K562 (cell line): ENCODE measurements at regions not wholly inside any gene's neighbourhood (a gene's known extent, or its start where the extent isn't known, plus 50 kb on each side); places are given as distances from the start of the nearest gene placed in this dataset.
A peak's percentile ranks its signal among the peaks of the same experiment; 100 is the strongest.

Source experiments
- CBX2 ChIP-seq: fragments of 200-600 bp; sonication (generic); IDR thresholded peaks from one replicate; pipeline ENCODE4 v1.6.1; 2012; ENCODE audit warnings: mild to moderate bottlenecking, low read length, inconsistent platforms; ENCODE audit not compliant: insufficient read depth, poor library complexity, severe bottlenecking
- CBX3 ChIP-seq, 2 experiments: IDR thresholded peaks; 1 replicate in 1 of 2; 2 replicates in 1 of 2; pipeline ENCODE4 v1.6.1; 2012; ENCODE audit warnings: inconsistent platforms in 2 of 2, low read length in 2 of 2, borderline replicate concordance in 1 of 2, control low read depth in 1 of 2
- CREBBP ChIP-seq: IDR thresholded peaks from one replicate; pipeline ENCODE4 v1.6.1; 2012; ENCODE audit warnings: low read depth, mild to moderate bottlenecking, control low read depth, inconsistent platforms, low read length
- CXXC5 ChIP-seq: fragments of 250-450 bp; sonication (Bioruptor Pico); IDR thresholded peaks from 2 replicates; pipeline ENCODE4 v1.8.0; 2022; ENCODE audit warnings: inconsistent platforms, mild to moderate bottlenecking, moderate library complexity
- MYBL2 ChIP-seq, 2 experiments: fragments of 450-650 bp in 1 of 2; sonication (generic) in 1 of 2; formaldehyde crosslinking in 1 of 2; IDR thresholded peaks; 2 replicates each; pipeline versions ENCODE4 v1.6.1 to v1.8.1; 2017 to 2022; ENCODE audit warnings: borderline replicate concordance in 1 of 2, inconsistent platforms in 1 of 2, low read depth in 1 of 2, mild to moderate bottlenecking in 1 of 2, missing genetic modification reagents in 1 of 2, moderate library complexity in 1 of 2
- NFIC ChIP-seq: fragments of 450-650 bp; IDR thresholded peaks from 2 replicates; pipeline ENCODE4 v1.6.1; 2017; ENCODE audit warnings: mild to moderate bottlenecking, inconsistent platforms
- NR4A1 ChIP-seq, 2 experiments: fragments of 250-450 bp in 1 of 2; fragments of 450-650 bp in 1 of 2; sonication (Bioruptor Pico) in 1 of 2; IDR thresholded peaks; 2 replicates each; pipeline versions ENCODE4 v1.4.0 to v1.6.1; 2016 to 2020; ENCODE audit warnings: mild to moderate bottlenecking in 2 of 2, missing compliant biosample characterization in 1 of 2, missing genetic modification characterization in 1 of 2, moderate library complexity in 1 of 2
- RBM39 ChIP-seq: fragments of 200-400 bp; formaldehyde crosslinking; optimal IDR thresholded peaks from 2 replicates; pipeline ENCODE3; 2018; ENCODE audit warnings: low read depth, low read length
- SRSF9 ChIP-seq: fragments of 200-400 bp; formaldehyde crosslinking; IDR thresholded peaks from 2 replicates; pipeline ENCODE4 v1.6.1; 2017; ENCODE audit warnings: low read depth, low read length, borderline replicate concordance
- TGIF2 ChIP-seq: sonication (generic); formaldehyde crosslinking; IDR thresholded peaks from 2 replicates; pipeline ENCODE4 v1.8.1; 2022; ENCODE audit warnings: mild to moderate bottlenecking, missing genetic modification reagents, moderate library complexity
- ZNF197 ChIP-seq: fragments of 200-800 bp; sonication (Bioruptor generic); IDR thresholded peaks from 2 replicates; pipeline ENCODE4 v1.6.1; 2016; ENCODE audit warnings: low read depth, missing genetic modification characterization, missing compliant biosample characterization
- TF ChIP-seq, protein P1 (sequence below), 2 experiments: IDR thresholded peaks in 1 of 2; conservative IDR thresholded peaks in 1 of 2; 2 replicates each; pipeline ENCODE4 v1.6.1; 2016; ENCODE audit warnings: low read depth in 2 of 2, mild to moderate bottlenecking in 1 of 2, missing compliant biosample characterization in 1 of 2, missing genetic modification characterization in 1 of 2, moderate library complexity in 1 of 2
- TF ChIP-seq, protein P2 (sequence below): fragments of 250-450 bp; sonication (Bioruptor Pico); IDR thresholded peaks from 2 replicates; pipeline ENCODE4 v1.4.0; 2020; ENCODE audit warnings: borderline replicate concordance
- TF ChIP-seq, protein P3 (sequence below): fragments of 250-450 bp; sonication (Bioruptor Pico); IDR thresholded peaks from 2 replicates; pipeline ENCODE4 v1.5.0; 2020; ENCODE audit warnings: mild to moderate bottlenecking, borderline replicate concordance
- TF ChIP-seq, protein P4 (sequence below): fragments of 450-650 bp; IDR thresholded peaks from 2 replicates; pipeline ENCODE4 v1.6.1; 2016; ENCODE audit warnings: missing biosample characterization, missing genetic modification characterization
- TF ChIP-seq, protein P5 (sequence below): fragments of 450-650 bp; IDR thresholded peaks from 2 replicates; pipeline ENCODE4 v1.6.1; 2016; ENCODE audit warnings: low read depth, mild to moderate bottlenecking, moderate library complexity
- TF ChIP-seq, protein P6 (sequence below): fragments of 450-650 bp; formaldehyde crosslinking; IDR thresholded peaks from 2 replicates; pipeline ENCODE4 v1.4.0; 2020; ENCODE audit warnings: mild to moderate bottlenecking, moderate library complexity

DNA sequence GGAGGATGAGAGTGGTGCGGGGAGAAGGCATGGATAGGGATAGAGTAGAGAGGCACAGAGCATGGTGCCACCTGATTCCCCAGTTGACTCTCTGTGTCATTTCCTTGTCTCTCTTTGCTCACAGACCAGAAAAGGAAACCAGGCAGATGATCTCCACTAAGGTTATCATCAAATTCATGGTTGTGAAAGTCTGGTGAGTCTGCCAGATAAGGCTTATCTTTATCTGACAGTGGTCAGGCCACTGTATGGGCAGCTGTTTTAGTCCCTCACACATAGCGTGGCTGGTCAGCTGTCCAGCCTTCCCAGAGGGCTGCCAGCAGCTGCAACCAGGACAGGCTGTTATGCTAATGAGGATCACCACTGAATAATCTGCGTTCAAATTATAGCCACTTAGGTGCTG lies 99.0 kb downstream of the ADRA2A start (continued):
- TF ChIP-seq, protein P1, sequence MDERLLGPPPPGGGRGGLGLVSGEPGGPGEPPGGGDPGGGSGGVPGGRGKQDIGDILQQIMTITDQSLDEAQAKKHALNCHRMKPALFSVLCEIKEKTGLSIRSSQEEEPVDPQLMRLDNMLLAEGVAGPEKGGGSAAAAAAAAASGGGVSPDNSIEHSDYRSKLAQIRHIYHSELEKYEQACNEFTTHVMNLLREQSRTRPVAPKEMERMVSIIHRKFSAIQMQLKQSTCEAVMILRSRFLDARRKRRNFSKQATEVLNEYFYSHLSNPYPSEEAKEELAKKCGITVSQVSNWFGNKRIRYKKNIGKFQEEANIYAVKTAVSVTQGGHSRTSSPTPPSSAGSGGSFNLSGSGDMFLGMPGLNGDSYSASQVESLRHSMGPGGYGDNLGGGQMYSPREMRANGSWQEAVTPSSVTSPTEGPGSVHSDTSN (CRISPR knock-in tag; IDR thresholded peaks at IDR 0.05; ENCODE audit: low read depth), result no peak
- TF ChIP-seq, protein P1 (tag; conservative IDR thresholded peaks at IDR 0.05; ENCODE audit: low read depth), result no peak
- TF ChIP-seq CREBBP, result no peak
- TF ChIP-seq MYBL2 (IDR thresholded peaks at IDR 0.05; ENCODE audit: low read depth), result no peak
- TF ChIP-seq MYBL2 (CRISPR knock-in tag; IDR thresholded peaks at IDR 0.05; ENCODE audit: borderline replicate concordance), result no peak
- TF ChIP-seq CBX3 (IDR thresholded peaks at IDR 0.05; ENCODE audit: borderline replicate concordance in 1 of 2, low read length in 2 of 2), result no peak
- TF ChIP-seq, protein P2, sequence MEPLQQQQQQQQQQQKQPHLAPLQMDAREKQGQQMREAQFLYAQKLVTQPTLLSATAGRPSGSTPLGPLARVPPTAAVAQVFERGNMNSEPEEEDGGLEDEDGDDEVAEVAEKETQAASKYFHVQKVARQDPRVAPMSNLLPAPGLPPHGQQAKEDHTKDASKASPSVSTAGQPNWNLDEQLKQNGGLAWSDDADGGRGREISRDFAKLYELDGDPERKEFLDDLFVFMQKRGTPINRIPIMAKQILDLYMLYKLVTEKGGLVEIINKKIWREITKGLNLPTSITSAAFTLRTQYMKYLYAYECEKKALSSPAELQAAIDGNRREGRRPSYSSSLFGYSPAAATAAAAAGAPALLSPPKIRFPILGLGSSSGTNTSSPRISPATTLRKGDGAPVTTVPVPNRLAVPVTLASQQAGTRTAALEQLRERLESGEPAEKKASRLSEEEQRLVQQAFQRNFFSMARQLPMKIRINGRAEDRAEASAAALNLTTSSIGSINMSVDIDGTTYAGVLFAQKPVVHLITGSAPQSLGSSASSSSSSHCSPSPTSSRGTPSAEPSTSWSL, result no peak
- TF ChIP-seq, protein P3, sequence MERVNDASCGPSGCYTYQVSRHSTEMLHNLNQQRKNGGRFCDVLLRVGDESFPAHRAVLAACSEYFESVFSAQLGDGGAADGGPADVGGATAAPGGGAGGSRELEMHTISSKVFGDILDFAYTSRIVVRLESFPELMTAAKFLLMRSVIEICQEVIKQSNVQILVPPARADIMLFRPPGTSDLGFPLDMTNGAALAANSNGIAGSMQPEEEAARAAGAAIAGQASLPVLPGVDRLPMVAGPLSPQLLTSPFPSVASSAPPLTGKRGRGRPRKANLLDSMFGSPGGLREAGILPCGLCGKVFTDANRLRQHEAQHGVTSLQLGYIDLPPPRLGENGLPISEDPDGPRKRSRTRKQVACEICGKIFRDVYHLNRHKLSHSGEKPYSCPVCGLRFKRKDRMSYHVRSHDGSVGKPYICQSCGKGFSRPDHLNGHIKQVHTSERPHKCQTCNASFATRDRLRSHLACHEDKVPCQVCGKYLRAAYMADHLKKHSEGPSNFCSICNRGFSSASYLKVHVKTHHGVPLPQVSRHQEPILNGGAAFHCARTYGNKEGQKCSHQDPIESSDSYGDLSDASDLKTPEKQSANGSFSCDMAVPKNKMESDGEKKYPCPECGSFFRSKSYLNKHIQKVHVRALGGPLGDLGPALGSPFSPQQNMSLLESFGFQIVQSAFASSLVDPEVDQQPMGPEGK (CRISPR knock-in tag), result no peak
- no peak for TF ChIP-seq RBM39
- no peak for TF ChIP-seq CBX2
- peak; percentile 80 for TF ChIP-seq NFIC
- no peak for TF ChIP-seq SRSF9
- TF ChIP-seq TGIF2 (CRISPR knock-in tag), result no peak
- TF ChIP-seq, protein P4, sequence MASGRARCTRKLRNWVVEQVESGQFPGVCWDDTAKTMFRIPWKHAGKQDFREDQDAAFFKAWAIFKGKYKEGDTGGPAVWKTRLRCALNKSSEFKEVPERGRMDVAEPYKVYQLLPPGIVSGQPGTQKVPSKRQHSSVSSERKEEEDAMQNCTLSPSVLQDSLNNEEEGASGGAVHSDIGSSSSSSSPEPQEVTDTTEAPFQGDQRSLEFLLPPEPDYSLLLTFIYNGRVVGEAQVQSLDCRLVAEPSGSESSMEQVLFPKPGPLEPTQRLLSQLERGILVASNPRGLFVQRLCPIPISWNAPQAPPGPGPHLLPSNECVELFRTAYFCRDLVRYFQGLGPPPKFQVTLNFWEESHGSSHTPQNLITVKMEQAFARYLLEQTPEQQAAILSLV (tag), result no peak
- TF ChIP-seq NR4A1 (CRISPR knock-in tag; IDR thresholded peaks at IDR 0.05), result no peak
- peak; percentile 63; the same call in 1 of the 2 replicates for TF ChIP-seq NR4A1 (tag; IDR thresholded peaks at IDR 0.05)
- TF ChIP-seq, protein P5, sequence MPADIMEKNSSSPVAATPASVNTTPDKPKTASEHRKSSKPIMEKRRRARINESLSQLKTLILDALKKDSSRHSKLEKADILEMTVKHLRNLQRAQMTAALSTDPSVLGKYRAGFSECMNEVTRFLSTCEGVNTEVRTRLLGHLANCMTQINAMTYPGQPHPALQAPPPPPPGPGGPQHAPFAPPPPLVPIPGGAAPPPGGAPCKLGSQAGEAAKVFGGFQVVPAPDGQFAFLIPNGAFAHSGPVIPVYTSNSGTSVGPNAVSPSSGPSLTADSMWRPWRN, result peak; percentile 85
- TF ChIP-seq, protein P6, sequence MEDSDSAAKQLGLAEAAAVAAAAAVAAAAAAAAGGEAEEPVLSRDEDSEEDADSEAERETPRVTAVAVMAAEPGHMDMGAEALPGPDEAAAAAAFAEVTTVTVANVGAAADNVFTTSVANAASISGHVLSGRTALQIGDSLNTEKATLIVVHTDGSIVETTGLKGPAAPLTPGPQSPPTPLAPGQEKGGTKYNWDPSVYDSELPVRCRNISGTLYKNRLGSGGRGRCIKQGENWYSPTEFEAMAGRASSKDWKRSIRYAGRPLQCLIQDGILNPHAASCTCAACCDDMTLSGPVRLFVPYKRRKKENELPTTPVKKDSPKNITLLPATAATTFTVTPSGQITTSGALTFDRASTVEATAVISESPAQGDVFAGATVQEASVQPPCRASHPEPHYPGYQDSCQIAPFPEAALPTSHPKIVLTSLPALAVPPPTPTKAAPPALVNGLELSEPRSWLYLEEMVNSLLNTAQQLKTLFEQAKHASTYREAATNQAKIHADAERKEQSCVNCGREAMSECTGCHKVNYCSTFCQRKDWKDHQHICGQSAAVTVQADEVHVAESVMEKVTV, result no peak
- peak; percentile 73 for TF ChIP-seq CXXC5 (CRISPR knock-in tag)
- TF ChIP-seq ZNF197, result peak; percentile 94
